Astrocyte (in vitro differentiated cells and primary cell): ENCODE measurements at regions not wholly inside any gene's neighbourhood (a gene's known extent, or its start where the extent isn't known, plus 50 kb on each side); places are given as distances from the start of the nearest gene placed in this dataset.

ENCODE experiments used
- DNase-seq: peaks from one replicate; pipeline ENCODE4 v3.0.0-alpha.2; 2010; ENCODE audit warnings: low read depth
- FAIRE-seq: peaks from 2 replicates; lab custom pipeline; 2011; peaks lifted over from hg19 to GRCh38; lab: Jason Lieb, UNC
- H2AFZ ChIP-seq: 2 replicates; pipeline ENCODE4 v1.6.0; 2012; ENCODE audit warnings: low read depth, low read length, inconsistent platforms
- H3K27ac ChIP-seq: 2 replicates; pipeline ENCODE4 v1.5.1; 2011; ENCODE audit warnings: low read depth, low read length, inconsistent platforms
- H3K27me3 ChIP-seq: 2 replicates; pipeline ENCODE4 v1.6.0; 2011; ENCODE audit warnings: low read length, inconsistent platforms; ENCODE audit not compliant: insufficient read depth
- H3K36me3 ChIP-seq: 2 replicates; pipeline ENCODE4 v1.5.1; 2011; ENCODE audit warnings: low read length, inconsistent platforms; ENCODE audit not compliant: insufficient read depth
- H3K4me1 ChIP-seq: 2 replicates; pipeline ENCODE4 v1.5.1; 2011; ENCODE audit warnings: low read length, inconsistent platforms; ENCODE audit not compliant: insufficient read depth
- H3K4me2 ChIP-seq: 2 replicates; pipeline ENCODE4 v1.6.0; 2012; ENCODE audit warnings: low read length, inconsistent platforms
- H3K4me3 ChIP-seq: 2 replicates; pipeline ENCODE4 v1.5.1; 2011; ENCODE audit warnings: low read depth, mild to moderate bottlenecking, low read length, inconsistent platforms; ENCODE audit not compliant: insufficient read depth
- H3K79me2 ChIP-seq: 2 replicates; pipeline ENCODE4 v1.6.0; 2012; ENCODE audit warnings: mild to moderate bottlenecking, low read length, inconsistent platforms; ENCODE audit not compliant: insufficient read depth
- H3K9ac ChIP-seq: 2 replicates; pipeline ENCODE4 v1.6.0; 2012; ENCODE audit warnings: mild to moderate bottlenecking, low read length, inconsistent platforms
- H3K9me3 ChIP-seq: 2 replicates; pipeline ENCODE4 v1.5.1; 2012; ENCODE audit warnings: low read depth, mild to moderate bottlenecking, low read length, inconsistent platforms; ENCODE audit not compliant: insufficient read depth
- H4K20me1 ChIP-seq: 2 replicates; pipeline ENCODE4 v1.6.0; 2012; ENCODE audit warnings: low read length, inconsistent platforms; ENCODE audit not compliant: insufficient read depth
- H3K27ac Mint-ChIP-seq: one replicate; pipeline ENCODE4 v1.8.0; 2021; ENCODE audit warnings: mild to moderate bottlenecking, mixed read lengths; ENCODE audit not compliant: unreplicated experiment
- H3K27me3 Mint-ChIP-seq: one replicate; pipeline ENCODE4 v1.8.0; 2021; ENCODE audit warnings: low read depth, mixed read lengths; ENCODE audit not compliant: unreplicated experiment
- H3K36me3 Mint-ChIP-seq: one replicate; pipeline ENCODE4 v1.8.0; 2021; ENCODE audit warnings: low read depth, mixed read lengths; ENCODE audit not compliant: unreplicated experiment
- H3K4me1 Mint-ChIP-seq: one replicate; pipeline ENCODE4 v1.8.0; 2021; ENCODE audit warnings: low read depth, mixed read lengths; ENCODE audit not compliant: unreplicated experiment
- H3K4me3 Mint-ChIP-seq: one replicate; pipeline ENCODE4 v1.8.0; 2021; ENCODE audit warnings: mild to moderate bottlenecking, moderate library complexity, mixed read lengths; ENCODE audit not compliant: unreplicated experiment
- H3K9me3 Mint-ChIP-seq: one replicate; pipeline ENCODE4 v1.8.0; 2021; ENCODE audit warnings: mild to moderate bottlenecking, mixed read lengths; ENCODE audit not compliant: unreplicated experiment
- EZH2 ChIP-seq: IDR thresholded peaks from 2 replicates; pipeline ENCODE4 v1.6.1; 2012; ENCODE audit warnings: mild to moderate bottlenecking, low read length, inconsistent platforms; ENCODE audit not compliant: insufficient read depth
- TF ChIP-seq, protein P1 (sequence below): IDR thresholded peaks from 2 replicates; pipeline ENCODE4 v1.5.1; 2011; ENCODE audit warnings: low read depth, mild to moderate bottlenecking, inconsistent platforms, low read length, moderate library complexity; ENCODE audit not compliant: insufficient read depth

DNA sequence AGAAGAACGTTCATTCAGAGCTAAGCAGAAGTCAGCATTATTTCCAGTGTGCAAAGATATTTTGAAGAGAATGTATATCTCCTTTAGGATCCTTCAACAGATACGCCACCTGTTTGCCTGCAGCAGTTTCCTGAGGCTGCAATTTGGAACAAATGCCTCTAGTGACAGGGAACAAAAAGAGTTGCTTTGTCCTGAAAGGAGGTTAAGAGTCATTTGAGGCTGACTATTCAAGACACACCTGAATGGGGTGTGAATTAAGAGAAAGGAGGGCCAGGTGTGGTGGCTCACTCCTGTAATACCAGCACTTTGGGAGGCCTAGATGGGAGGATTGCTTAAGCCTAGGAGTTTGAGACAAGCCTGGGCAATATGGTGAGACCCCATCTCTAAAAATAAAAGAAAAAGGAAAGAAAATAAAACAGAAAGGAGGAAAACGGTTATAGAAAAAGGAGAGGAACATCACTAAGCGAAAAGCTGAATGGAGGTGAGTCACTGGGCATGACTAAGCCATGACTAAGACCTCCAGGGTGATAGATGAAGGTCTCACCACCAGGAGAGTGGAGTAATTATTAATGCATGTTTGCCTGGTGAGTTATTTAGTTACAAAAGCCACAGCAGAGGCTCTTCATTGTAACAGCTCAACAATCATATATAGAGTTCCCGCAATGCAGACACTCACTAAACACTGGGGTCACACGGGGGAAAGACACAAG lies 255.2 kb upstream of the TNC start:
- Histone ChIP-seq H3K9ac (peak overlapping the region; percentile 66), H3K9me3 (no peaks in the 10 kb centered on the region), H3K79me2 (no peaks in the 10 kb centered on the region), H3K4me3 (peak overlapping the region; percentile 4), H2AFZ (peak overlapping the region; percentile 3), H3K27ac (peak overlapping the region; percentile 88), H3K4me2 (peak overlapping the region; percentile 71), H3K27me3 (no peaks in the 10 kb centered on the region), H3K36me3 (no peaks in the 10 kb centered on the region), H4K20me1 (no peaks in the 10 kb centered on the region), H3K4me1 (peaks cover 19% of the 10 kb centered on the region)
- FAIRE-seq (peak; percentile 100), DNase-seq (peak; percentile 99)
- Mint-ChIP-seq H3K4me1 (peaks cover 37% of the 10 kb centered on the region), H3K36me3 (peaks cover 3% of the 10 kb centered on the region), H3K4me3 (no peak overlapping the region), H3K9me3 (peaks cover 6% of the 10 kb centered on the region), H3K27me3 (no peaks in the 10 kb centered on the region), H3K27ac (peak overlapping the region; percentile 96)
- TF ChIP-seq, protein P1, sequence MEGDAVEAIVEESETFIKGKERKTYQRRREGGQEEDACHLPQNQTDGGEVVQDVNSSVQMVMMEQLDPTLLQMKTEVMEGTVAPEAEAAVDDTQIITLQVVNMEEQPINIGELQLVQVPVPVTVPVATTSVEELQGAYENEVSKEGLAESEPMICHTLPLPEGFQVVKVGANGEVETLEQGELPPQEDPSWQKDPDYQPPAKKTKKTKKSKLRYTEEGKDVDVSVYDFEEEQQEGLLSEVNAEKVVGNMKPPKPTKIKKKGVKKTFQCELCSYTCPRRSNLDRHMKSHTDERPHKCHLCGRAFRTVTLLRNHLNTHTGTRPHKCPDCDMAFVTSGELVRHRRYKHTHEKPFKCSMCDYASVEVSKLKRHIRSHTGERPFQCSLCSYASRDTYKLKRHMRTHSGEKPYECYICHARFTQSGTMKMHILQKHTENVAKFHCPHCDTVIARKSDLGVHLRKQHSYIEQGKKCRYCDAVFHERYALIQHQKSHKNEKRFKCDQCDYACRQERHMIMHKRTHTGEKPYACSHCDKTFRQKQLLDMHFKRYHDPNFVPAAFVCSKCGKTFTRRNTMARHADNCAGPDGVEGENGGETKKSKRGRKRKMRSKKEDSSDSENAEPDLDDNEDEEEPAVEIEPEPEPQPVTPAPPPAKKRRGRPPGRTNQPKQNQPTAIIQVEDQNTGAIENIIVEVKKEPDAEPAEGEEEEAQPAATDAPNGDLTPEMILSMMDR = no peak
- TF ChIP-seq EZH2 = no peak

DNA sequence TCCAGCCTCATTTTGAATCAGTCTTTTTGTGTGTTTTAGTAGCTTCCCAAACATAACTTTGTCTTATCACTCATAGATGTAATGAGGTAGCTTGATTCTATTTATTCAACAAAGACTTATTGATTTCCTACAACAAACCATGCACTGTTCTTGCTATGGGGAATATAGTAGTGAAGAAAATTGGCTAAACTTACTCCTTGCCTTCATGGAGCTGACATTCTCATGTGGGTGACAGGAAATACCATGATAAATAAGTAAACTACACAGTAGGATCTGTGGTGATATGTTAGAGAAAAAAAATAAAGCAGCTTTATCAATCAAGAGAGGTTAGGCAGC lies 255.7 kb upstream of the TNC start:
- H3K9me3 Mint-ChIP-seq = peaks cover 6% of the 10 kb centered on the region
- no peaks in the 10 kb centered on the region for H3K27me3 Mint-ChIP-seq
- no peak overlapping the region for H3K4me3 Mint-ChIP-seq

More for the DNA sequence above, 255.7 kb upstream of the TNC start:
- Histone ChIP-seq H3K36me3 (no peaks in the 10 kb centered on the region), H3K27me3 (no peaks in the 10 kb centered on the region), H3K4me2 (peak overlapping the region; percentile 23), H3K79me2 (no peaks in the 10 kb centered on the region), H3K27ac (peak overlapping the region; percentile 88), H2AFZ (no peak overlapping the region), H3K4me3 (no peak overlapping the region), H3K9ac (peak overlapping the region; percentile 52), H3K4me1 (peaks cover 19% of the 10 kb centered on the region), H4K20me1 (no peaks in the 10 kb centered on the region), H3K9me3 (no peaks in the 10 kb centered on the region)
- Mint-ChIP-seq H3K4me1 (peaks cover 34% of the 10 kb centered on the region), H3K36me3 (peaks cover 3% of the 10 kb centered on the region), H3K27ac (peak overlapping the region; percentile 96)
- no peak for FAIRE-seq
- no peak for DNase-seq
- TF ChIP-seq EZH2 = no peak
- TF ChIP-seq, protein P1 = no peak
